Hepatocyte (in vitro differentiated cells): ENCODE measurements at regions not wholly inside any gene's neighbourhood (a gene's known extent, or its start where the extent isn't known, plus 50 kb on each side); places are given as distances from the start of the nearest gene placed in this dataset.

ENCODE experiments used
- CTCF ChIP-seq: fragments of 200-600 bp; sonication (generic); IDR thresholded peaks from 2 replicates; pipeline ENCODE4 v1.5.1; 2016; ENCODE audit warnings: antibody characterized with exemption, mild to moderate bottlenecking; ENCODE audit not compliant: poor library complexity
- EZH2 ChIP-seq: fragments of 200-600 bp; sonication (generic); IDR thresholded peaks from 2 replicates; pipeline ENCODE4 v1.6.1; 2016; ENCODE audit warnings: antibody characterized with exemption, mild to moderate bottlenecking, borderline replicate concordance
- EZH2phosphoT487 ChIP-seq: fragments of 200-600 bp; sonication (generic); IDR thresholded peaks from one replicate; pipeline ENCODE4 v1.6.1; 2018; ENCODE audit warnings: antibody characterized with exemption, mild to moderate bottlenecking, low read depth, moderate library complexity; ENCODE audit not compliant: unreplicated experiment, severe bottlenecking

- TF ChIP-seq CTCF (no peak), EZH2phosphoT487 (no peak), EZH2 (no peak)
These were observed 514.8 kb downstream of the CDK5RAP2 start for GRCh38 chr9:120065151-120065550.
